Activated naive CD8-positive, alpha-beta T cell treated with anti-CD3 and anti-CD28 coated beads, Interleukin-2, amount 10 ng/mL, durations not matched to agents 7 days and 5 days (primary cell): ENCODE measurements at regions not wholly inside any gene's neighbourhood (a gene's known extent, or its start where the extent isn't known, plus 50 kb on each side); places are given as distances from the start of the nearest gene placed in this dataset.

Source experiments
- ATAC-seq: fragments of 150-1000 bp; cut with Tn5 transposase; one replicate; pipeline ENCODE4 v1.10.0; 2021; ENCODE audit warnings: low read depth, moderate library complexity
- POLR2A ChIA-PET: fragments of 350-600 bp; sonication (Branson Sonifier 250); formaldehyde crosslinking; loops from one replicate; lab custom pipeline; 2021; ENCODE audit warnings: antibody characterized with exemption; lab: Charles Lee
- DNase-seq: peaks from one replicate; pipeline ENCODE4 v3.0.0; 2021
- H3K27ac Mint-ChIP-seq: one replicate; pipeline ENCODE4 v1.8.0; 2022; ENCODE audit warnings: mild to moderate bottlenecking, mixed read lengths
- H3K27me3 Mint-ChIP-seq: one replicate; pipeline ENCODE4 v1.8.0; 2022; ENCODE audit warnings: mild to moderate bottlenecking, moderate library complexity, mixed read lengths
- H3K36me3 Mint-ChIP-seq: one replicate; pipeline ENCODE4 v1.8.0; 2021; ENCODE audit warnings: mild to moderate bottlenecking, mixed read lengths
- H3K4me1 Mint-ChIP-seq: one replicate; pipeline ENCODE4 v1.8.0; 2021; ENCODE audit warnings: mixed read lengths
- H3K4me3 Mint-ChIP-seq: one replicate; pipeline ENCODE4 v1.8.0; 2022; ENCODE audit warnings: mild to moderate bottlenecking, moderate library complexity, mixed read lengths
- H3K9me3 Mint-ChIP-seq: one replicate; pipeline ENCODE4 v1.8.0; 2021; ENCODE audit warnings: mixed read lengths

DNA sequence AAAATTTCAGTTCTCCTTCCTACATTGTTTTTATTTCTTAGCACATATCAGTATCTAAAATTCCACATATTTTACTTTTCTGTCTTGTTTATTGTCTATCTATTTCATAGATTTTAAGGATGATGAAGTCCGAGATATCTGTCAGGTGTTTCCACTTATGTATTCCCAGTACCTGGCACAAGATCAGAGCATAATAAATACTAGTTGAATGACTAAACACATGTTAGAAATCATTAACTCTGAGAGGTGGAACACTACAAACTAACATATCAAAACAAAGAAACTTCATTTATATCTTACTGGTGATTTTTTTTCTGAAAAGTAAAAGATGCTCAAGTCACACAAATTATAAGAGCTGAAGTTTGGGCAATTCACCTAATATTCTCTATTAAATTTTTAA, 1208.3 kb downstream of the PCDH9 start:
- Mint-ChIP-seq H3K27me3 (no peaks in the 10 kb centered on the region), H3K4me1 (no peaks in the 10 kb centered on the region), H3K27ac (no peak overlapping the region), H3K9me3 (peaks cover 2% of the 10 kb centered on the region), H3K4me3 (no peak overlapping the region), H3K36me3 (no peaks in the 10 kb centered on the region)
- DNase-seq = no peak
- POLR2A ChIA-PET = no interaction called here
- ATAC-seq = no peak

DNA sequence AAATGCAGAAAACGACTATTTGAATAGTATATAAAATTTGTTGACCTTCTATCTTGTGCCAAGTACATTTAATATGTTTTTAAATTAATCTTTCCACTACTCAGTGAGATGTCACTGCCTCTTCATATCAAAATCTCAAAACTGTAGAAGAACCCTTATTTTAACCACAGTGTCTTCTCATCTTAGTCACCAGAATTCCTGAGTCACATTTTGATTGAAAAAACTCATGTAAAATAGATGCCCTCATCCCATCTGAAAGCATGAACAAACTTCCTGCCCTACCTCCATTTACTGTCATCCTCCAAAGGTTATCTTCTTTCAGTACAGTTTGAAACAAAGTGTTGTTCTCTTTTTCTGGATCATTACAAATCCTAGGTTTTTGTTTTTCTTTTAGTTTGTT, 1215.4 kb downstream of the PCDH9 start:
- no peak overlapping the region for H3K4me3 Mint-ChIP-seq
- H3K27ac Mint-ChIP-seq = no peak overlapping the region
- H3K27me3 Mint-ChIP-seq = no peaks in the 10 kb centered on the region
- DNase-seq = no peak
- no peak for ATAC-seq
- no peaks in the 10 kb centered on the region for H3K36me3 Mint-ChIP-seq
- peaks cover 2% of the 10 kb centered on the region for H3K9me3 Mint-ChIP-seq
- POLR2A ChIA-PET = no interaction called here
- no peaks in the 10 kb centered on the region for H3K4me1 Mint-ChIP-seq

DNA sequence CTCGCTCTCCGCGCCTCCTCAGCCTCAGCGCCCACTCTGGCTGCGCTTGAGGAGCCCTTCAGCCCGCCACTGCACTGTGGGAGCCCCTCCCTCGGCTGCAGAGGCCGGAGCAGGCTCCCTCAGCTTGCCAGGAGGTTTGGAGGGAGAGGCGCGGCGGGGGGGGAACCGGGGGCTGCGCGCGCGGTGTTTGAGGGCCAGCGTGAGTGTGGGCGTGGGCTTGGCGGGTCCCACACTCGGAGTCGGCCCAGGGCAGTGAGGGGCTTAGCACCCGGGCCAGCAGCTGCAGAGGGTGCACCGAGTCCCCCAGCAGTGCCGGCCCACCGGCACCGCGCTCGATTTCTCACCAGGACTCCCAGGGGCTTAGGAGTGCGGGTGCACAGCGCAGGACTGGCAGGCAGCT, 1220.9 kb downstream of the PCDH9 start:
- ATAC-seq (no peak), DNase-seq (no peak)
- Mint-ChIP-seq H3K27me3 (no peaks in the 10 kb centered on the region), H3K36me3 (no peaks in the 10 kb centered on the region), H3K9me3 (peaks cover 2% of the 10 kb centered on the region), H3K4me3 (no peak overlapping the region), H3K4me1 (no peaks in the 10 kb centered on the region), H3K27ac (no peak overlapping the region)
- POLR2A ChIA-PET = no interaction called here

DNA sequence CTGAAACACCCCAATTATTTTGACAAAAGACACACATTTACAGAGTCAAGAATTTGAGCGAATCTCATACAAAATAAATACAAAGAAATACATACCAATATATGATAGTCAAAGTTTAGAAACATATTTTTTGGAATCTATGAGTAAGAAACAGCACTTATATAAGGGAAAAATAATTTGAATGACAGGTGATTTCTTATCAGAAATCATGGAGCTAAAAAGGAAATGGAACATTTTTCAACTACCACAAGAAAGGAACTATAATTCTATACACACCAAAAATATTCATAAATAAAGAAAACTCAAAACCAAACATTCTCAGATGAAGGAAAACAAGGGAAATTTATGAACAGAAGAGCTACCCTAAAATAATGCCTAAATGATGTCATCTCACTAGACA, 1226.6 kb downstream of the PCDH9 start:
- DNase-seq (no peak), ATAC-seq (no peak)
- no peaks in the 10 kb centered on the region for H3K27me3 Mint-ChIP-seq
- H3K4me3 Mint-ChIP-seq = no peak overlapping the region
- POLR2A ChIA-PET = no interaction called here
- no peaks in the 10 kb centered on the region for H3K9me3 Mint-ChIP-seq
- no peaks in the 10 kb centered on the region for H3K4me1 Mint-ChIP-seq
- no peaks in the 10 kb centered on the region for H3K36me3 Mint-ChIP-seq
- H3K27ac Mint-ChIP-seq = no peak overlapping the region

DNA sequence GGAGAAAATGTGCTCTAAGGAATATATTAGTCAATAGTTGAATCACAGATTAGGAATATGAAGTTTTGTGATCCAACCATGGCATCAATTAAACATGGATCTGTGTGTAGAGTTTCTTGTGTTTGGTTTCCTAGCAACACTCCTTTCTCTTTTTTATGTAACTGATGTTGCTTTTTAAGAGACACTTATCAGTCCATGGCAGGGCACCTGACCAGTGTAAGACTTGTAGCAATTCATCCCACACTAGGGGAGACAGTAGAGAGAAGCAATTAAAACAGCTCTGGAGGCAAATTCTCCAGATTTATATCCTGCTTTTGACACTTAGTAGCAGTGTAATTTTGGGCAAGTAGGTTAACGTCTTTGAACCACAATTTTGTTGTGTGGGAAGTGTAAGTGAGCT, 1229.0 kb downstream of the PCDH9 start:
- no peaks in the 10 kb centered on the region for H3K9me3 Mint-ChIP-seq
- DNase-seq (no peak), ATAC-seq (no peak)
- no peak overlapping the region for H3K4me3 Mint-ChIP-seq
- H3K4me1 Mint-ChIP-seq = no peaks in the 10 kb centered on the region
- H3K27me3 Mint-ChIP-seq = no peaks in the 10 kb centered on the region
- POLR2A ChIA-PET = no interaction called here
- no peaks in the 10 kb centered on the region for H3K36me3 Mint-ChIP-seq
- no peak overlapping the region for H3K27ac Mint-ChIP-seq

DNA sequence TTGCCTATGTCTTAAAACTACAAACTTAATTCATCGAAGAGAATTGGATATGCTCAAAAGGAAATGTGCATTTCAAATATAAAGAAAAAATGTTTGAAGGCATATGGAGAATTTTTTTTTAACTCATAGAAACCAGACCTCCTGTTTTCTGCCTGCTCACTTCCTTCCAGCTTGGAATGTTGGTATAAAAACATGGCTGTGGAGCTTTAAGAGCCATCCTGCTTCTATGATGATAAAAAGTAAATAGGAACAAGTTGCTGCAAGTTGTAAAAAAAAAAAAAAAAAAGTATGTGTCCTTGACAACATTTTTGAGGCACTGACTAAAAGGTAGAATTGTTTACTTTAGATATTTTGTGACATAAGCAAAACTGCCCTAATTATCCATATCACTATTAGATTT, 1230.7 kb downstream of the PCDH9 start:
- no peak overlapping the region for H3K27ac Mint-ChIP-seq
- POLR2A ChIA-PET = no interaction called here

DNA sequence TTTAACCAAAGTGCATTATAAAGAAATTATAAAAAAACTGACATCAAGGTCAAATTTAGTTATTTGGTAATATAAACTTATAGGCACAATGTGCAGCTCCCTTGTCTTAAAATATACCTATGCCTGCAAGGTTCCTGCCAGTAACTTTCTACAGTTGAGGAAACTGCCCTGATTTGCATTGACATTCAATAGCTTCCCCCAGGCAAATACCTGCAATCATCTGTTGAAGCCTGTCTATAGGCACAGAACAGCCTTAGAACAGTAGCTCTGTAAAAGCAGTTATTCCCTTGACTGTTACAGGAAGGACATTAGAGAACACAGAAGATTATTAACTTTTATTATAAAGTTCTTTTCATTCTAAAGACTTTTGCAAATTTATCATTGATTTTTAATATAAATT, 1239.5 kb downstream of the PCDH9 start:
- POLR2A ChIA-PET = no interaction called here
- Mint-ChIP-seq H3K4me3 (no peak overlapping the region), H3K9me3 (no peaks in the 10 kb centered on the region), H3K36me3 (no peaks in the 10 kb centered on the region), H3K27ac (no peak overlapping the region), H3K4me1 (no peaks in the 10 kb centered on the region), H3K27me3 (no peaks in the 10 kb centered on the region)
- DNase-seq (no peak), ATAC-seq (no peak)

More for the DNA sequence above, 1230.7 kb downstream of the PCDH9 start:
- Mint-ChIP-seq H3K4me1 (no peaks in the 10 kb centered on the region), H3K4me3 (no peak overlapping the region), H3K36me3 (no peaks in the 10 kb centered on the region), H3K27me3 (no peaks in the 10 kb centered on the region), H3K9me3 (no peaks in the 10 kb centered on the region)
- DNase-seq (no peak), ATAC-seq (no peak)

DNA sequence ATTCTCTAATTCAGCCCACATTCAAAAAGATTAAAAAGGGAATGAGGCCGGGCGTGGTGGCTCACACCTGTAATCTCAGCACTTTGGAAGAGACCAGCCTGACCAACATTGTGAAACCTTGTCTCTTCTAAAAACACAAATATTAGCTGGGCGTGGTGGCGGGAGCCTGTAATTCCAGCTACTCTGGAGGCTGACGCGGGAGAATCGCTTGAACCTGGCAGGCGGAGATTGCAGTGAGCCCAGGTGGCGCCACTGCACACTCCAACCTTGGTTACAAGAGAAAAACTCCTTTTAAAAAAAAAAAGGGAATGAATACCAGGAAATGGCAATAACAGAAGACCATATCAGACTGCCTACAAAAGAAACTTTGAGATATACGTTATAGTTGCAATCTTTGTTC, 1244.5 kb downstream of the PCDH9 start:
- no peaks in the 10 kb centered on the region for H3K9me3 Mint-ChIP-seq
- no peaks in the 10 kb centered on the region for H3K36me3 Mint-ChIP-seq
- H3K27me3 Mint-ChIP-seq = no peaks in the 10 kb centered on the region
- H3K4me3 Mint-ChIP-seq = no peak overlapping the region
- no peak overlapping the region for H3K27ac Mint-ChIP-seq
- ATAC-seq = no peak
- POLR2A ChIA-PET = no interaction called here
- DNase-seq = no peak
- H3K4me1 Mint-ChIP-seq = no peaks in the 10 kb centered on the region

DNA sequence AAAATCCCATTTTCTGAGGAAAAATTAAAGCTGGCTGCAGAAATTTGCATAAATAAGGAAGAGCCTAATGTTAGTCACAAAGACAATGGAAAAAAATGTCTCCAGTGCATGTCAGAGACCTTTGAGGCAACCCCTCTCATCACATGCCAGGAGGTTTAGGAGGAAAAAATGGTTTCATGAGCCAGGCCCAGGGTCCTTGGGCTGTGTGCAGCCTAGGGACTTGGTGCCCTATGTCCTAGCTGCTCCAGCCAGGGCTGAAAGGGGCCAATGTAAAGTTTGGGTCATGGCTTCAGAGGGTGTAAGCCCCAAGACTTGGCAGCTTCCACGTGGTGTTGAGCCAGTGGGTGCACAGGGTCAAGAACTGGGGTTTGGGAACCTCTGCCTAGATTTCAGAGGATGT, 1252.6 kb downstream of the PCDH9 start:
- H3K4me1 Mint-ChIP-seq = no peaks in the 10 kb centered on the region
- no peak for ATAC-seq
- DNase-seq = no peak
- H3K27ac Mint-ChIP-seq = no peak overlapping the region
- H3K4me3 Mint-ChIP-seq = no peak overlapping the region
- no peaks in the 10 kb centered on the region for H3K36me3 Mint-ChIP-seq
- peaks cover 1% of the 10 kb centered on the region for H3K9me3 Mint-ChIP-seq
- POLR2A ChIA-PET = no interaction called here
- H3K27me3 Mint-ChIP-seq = no peaks in the 10 kb centered on the region

DNA sequence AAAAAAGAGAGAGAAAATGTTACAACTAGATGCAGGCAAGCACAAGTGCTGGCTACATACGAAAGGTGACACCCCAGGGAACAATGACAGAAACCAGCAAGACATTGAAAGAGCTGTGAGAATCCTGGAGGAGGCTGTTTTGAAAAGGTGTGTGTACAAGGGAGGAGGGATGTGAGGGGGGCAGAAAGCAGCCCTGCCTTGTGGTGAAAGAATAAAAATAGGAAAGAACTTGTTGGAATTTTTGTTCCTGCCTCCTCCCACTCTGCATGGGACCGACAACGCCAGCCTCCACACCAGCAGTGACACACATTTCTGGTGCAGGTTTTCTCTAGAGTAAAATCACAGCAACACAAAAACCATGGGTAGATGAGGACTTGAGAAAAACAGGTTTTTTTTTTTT, 1258.6 kb downstream of the PCDH9 start:
- Mint-ChIP-seq H3K27ac (no peak overlapping the region), H3K4me3 (no peak overlapping the region)

DNA sequence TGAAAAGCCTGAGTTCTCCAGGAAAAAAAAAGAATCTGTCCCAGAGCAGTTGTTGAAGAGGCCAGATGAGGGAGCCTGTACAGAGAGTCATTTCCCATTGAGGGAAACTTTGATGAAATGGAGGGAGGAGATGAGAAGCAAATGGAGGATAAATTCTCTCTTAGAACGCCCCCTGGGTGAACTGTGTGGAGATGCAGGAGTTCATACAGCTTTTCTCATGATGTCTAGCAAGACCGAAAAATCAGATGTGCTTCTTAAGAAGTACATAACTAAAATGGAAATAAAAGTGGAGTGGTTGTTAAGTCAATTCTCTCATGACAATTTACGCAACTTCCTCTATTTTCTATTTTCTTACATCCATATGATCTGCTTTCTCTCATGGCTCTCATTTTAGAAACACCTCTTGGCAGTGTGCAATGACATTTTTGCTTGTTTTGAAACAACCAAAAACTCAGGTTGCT, 1263.1 kb downstream of the PCDH9 start:
- H3K9me3 Mint-ChIP-seq = no peaks in the 10 kb centered on the region
- no peaks in the 10 kb centered on the region for H3K27me3 Mint-ChIP-seq
- ATAC-seq (no peak), DNase-seq (no peak)
- H3K4me3 Mint-ChIP-seq = no peak overlapping the region
- H3K36me3 Mint-ChIP-seq = no peaks in the 10 kb centered on the region
- H3K27ac Mint-ChIP-seq = no peak overlapping the region
- H3K4me1 Mint-ChIP-seq = no peaks in the 10 kb centered on the region
- POLR2A ChIA-PET = no interaction called here

More for the DNA sequence above, 1258.6 kb downstream of the PCDH9 start:
- POLR2A ChIA-PET = no interaction called here
- H3K27me3 Mint-ChIP-seq = no peaks in the 10 kb centered on the region
- ATAC-seq (no peak), DNase-seq (no peak)
- no peaks in the 10 kb centered on the region for H3K4me1 Mint-ChIP-seq
- no peaks in the 10 kb centered on the region for H3K36me3 Mint-ChIP-seq
- H3K9me3 Mint-ChIP-seq = peaks cover 1% of the 10 kb centered on the region

DNA sequence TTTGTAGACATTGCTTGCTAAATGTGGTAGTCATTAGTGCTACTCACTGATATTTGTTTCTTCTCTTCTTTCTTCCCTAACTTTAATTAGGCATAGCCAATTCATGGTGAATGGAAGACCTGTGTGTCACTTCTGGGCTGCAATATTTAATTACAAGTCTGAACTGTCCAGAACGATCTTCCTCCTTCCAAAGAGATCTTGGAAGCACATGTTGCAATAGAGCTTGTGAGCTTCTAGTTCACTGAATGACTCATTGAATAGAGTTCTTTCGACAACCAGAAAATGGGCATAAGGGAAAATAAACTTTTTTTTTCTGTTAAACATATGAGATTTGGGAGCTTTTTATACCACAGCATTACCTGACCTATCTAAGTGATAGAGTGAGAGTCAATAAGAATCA, 1264.6 kb downstream of the PCDH9 start:
- Mint-ChIP-seq H3K4me1 (no peaks in the 10 kb centered on the region), H3K9me3 (no peaks in the 10 kb centered on the region), H3K27ac (no peak overlapping the region), H3K36me3 (no peaks in the 10 kb centered on the region), H3K27me3 (no peaks in the 10 kb centered on the region), H3K4me3 (no peak overlapping the region)
- POLR2A ChIA-PET = no interaction called here
- ATAC-seq = no peak
- no peak for DNase-seq

DNA sequence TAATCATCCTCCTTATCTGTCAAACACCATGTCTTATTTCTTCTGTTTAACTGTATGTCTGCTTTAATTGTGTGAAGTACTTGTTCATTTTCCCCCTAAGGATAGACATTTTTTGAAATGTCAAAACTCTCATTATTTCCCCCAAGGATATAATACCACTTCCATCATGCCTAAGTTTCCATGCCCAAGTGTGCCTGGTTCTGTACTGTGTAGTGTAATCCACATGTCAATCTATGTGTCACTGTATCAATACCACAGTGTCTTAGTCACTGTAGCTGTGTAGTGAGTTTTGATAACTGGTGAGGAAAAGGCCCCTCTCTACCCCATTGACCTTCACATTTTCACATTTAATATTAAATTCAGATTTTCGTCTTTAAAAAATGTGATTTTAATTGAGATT, 1265.5 kb downstream of the PCDH9 start:
- Mint-ChIP-seq H3K4me3 (no peak overlapping the region), H3K4me1 (no peaks in the 10 kb centered on the region), H3K27ac (no peak overlapping the region), H3K27me3 (no peaks in the 10 kb centered on the region), H3K9me3 (no peaks in the 10 kb centered on the region), H3K36me3 (no peaks in the 10 kb centered on the region)
- POLR2A ChIA-PET = no interaction called here
- no peak for ATAC-seq
- DNase-seq = no peak

DNA sequence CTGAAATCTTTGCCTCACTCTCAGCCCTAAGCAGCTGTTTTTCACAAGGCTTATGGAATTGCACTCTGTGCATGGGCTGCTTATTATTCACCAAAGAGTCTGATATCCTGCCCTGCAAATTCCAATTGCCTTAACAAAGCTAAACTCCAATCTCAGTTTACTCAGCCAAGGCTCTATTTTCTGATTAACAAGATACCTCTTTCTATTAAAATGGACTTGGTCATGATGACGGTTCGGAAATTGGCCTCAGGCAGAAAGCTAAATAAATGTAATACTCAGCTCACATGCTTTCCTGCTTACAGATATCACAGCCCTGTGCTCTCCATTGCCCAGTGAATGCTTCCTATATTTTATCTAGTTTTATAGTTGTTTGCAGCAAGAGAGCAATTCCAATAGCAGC, 1270.8 kb downstream of the PCDH9 start:
- Mint-ChIP-seq H3K27ac (no peak overlapping the region), H3K9me3 (no peaks in the 10 kb centered on the region), H3K4me3 (no peak overlapping the region), H3K4me1 (no peaks in the 10 kb centered on the region), H3K36me3 (no peaks in the 10 kb centered on the region), H3K27me3 (no peaks in the 10 kb centered on the region)
- POLR2A ChIA-PET = no interaction called here
- DNase-seq (no peak), ATAC-seq (no peak)

DNA sequence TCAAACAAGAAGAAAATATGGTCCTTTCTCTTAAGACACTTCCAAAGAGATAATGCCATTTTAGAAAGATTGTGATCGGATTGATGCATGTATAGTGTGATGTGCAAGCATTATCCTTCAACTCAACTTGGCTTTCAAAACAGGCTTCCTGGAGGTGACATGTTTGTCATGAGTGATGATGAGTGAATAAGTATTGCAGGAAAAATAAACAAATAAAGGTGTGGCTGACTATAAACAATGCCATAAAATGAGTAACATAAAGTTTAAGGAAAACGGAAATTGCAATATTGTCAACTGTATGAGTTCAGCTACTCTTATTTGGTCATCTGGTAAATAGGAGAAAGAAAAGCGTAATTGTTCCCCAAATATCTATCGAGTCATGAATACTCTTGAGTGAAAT, 1283.7 kb downstream of the PCDH9 start:
- H3K36me3 Mint-ChIP-seq = no peaks in the 10 kb centered on the region
- no peak overlapping the region for H3K27ac Mint-ChIP-seq
- no peak overlapping the region for H3K4me3 Mint-ChIP-seq
- POLR2A ChIA-PET = no interaction called here
- no peaks in the 10 kb centered on the region for H3K4me1 Mint-ChIP-seq
- ATAC-seq (no peak), DNase-seq (no peak)
- no peaks in the 10 kb centered on the region for H3K27me3 Mint-ChIP-seq
- H3K9me3 Mint-ChIP-seq = peaks cover 2% of the 10 kb centered on the region
